Neural crest cell (in vitro differentiated cells): ENCODE measurements at regions not wholly inside any gene's neighbourhood (a gene's known extent, or its start where the extent isn't known, plus 50 kb on each side); places are given as distances from the start of the nearest gene placed in this dataset.
"Not testable (repeated sequence)": the region's sequence is repeated elsewhere in the genome, so short reads cannot be mapped to it uniquely, and the experiment has no call there.

Experiments used
- DNase-seq: peaks from one replicate; pipeline ENCODE4 v3.0.0; 2021; ENCODE audit warnings: low read depth, mixed read lengths, low spot score
- H3K27ac Mint-ChIP-seq: one replicate; pipeline ENCODE4 v1.8.0; 2021; ENCODE audit warnings: mild to moderate bottlenecking, mixed read lengths; ENCODE audit not compliant: unreplicated experiment
- H3K27me3 Mint-ChIP-seq: 2 replicates; pipeline ENCODE4 v1.8.0; 2021; ENCODE audit warnings: low read depth, mild to moderate bottlenecking, mixed read lengths
- H3K36me3 Mint-ChIP-seq: 2 replicates; pipeline ENCODE4 v1.8.0; 2021; ENCODE audit warnings: low read depth, mild to moderate bottlenecking, mixed read lengths
- H3K4me1 Mint-ChIP-seq: 2 replicates; pipeline ENCODE4 v1.8.0; 2021; ENCODE audit warnings: mixed read lengths
- H3K4me3 Mint-ChIP-seq: one replicate; pipeline ENCODE4 v1.8.0; 2021; ENCODE audit warnings: mild to moderate bottlenecking, mixed read lengths
- H3K9me3 Mint-ChIP-seq: 2 replicates; pipeline ENCODE4 v1.8.0; 2021; ENCODE audit warnings: mixed read lengths
- TF ChIP-seq, protein P1 (sequence below): fragments of 200-600 bp; sonication (generic); conservative IDR thresholded peaks from 2 replicates; pipeline ENCODE4 v1.5.0; 2021; ENCODE audit warnings: antibody characterized with exemption, mild to moderate bottlenecking

DNA sequence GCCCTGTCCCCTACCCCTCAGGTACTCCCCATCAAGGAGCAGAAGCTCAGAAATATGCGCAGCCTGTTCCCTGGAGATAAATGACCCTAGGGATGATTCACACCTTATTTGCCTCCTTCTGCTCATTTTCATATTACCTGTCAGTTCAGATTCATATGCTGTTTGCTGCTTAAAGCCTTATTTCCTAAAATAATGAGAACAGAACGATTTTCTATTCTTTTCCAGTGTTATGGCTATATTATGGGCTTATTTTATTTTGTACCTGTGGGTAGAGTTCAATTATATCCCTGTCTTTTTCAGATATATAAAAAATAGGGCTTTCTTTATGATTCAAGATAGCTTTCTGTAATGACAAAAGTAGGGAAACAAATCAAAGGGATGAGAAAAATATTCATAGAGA, 224.8 kb downstream of the RPAP3 start:
- no peaks in the 10 kb centered on the region for H3K4me1 Mint-ChIP-seq
- no peaks in the 10 kb centered on the region for H3K36me3 Mint-ChIP-seq
- H3K9me3 Mint-ChIP-seq: peaks cover 17% of the 10 kb centered on the region
- no peak overlapping the region for H3K4me3 Mint-ChIP-seq
- TF ChIP-seq, protein P1, sequence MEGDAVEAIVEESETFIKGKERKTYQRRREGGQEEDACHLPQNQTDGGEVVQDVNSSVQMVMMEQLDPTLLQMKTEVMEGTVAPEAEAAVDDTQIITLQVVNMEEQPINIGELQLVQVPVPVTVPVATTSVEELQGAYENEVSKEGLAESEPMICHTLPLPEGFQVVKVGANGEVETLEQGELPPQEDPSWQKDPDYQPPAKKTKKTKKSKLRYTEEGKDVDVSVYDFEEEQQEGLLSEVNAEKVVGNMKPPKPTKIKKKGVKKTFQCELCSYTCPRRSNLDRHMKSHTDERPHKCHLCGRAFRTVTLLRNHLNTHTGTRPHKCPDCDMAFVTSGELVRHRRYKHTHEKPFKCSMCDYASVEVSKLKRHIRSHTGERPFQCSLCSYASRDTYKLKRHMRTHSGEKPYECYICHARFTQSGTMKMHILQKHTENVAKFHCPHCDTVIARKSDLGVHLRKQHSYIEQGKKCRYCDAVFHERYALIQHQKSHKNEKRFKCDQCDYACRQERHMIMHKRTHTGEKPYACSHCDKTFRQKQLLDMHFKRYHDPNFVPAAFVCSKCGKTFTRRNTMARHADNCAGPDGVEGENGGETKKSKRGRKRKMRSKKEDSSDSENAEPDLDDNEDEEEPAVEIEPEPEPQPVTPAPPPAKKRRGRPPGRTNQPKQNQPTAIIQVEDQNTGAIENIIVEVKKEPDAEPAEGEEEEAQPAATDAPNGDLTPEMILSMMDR: no peak
- peaks cover 70% of the 10 kb centered on the region for H3K27me3 Mint-ChIP-seq
- no peak overlapping the region for H3K27ac Mint-ChIP-seq
- DNase-seq: no peak

DNA sequence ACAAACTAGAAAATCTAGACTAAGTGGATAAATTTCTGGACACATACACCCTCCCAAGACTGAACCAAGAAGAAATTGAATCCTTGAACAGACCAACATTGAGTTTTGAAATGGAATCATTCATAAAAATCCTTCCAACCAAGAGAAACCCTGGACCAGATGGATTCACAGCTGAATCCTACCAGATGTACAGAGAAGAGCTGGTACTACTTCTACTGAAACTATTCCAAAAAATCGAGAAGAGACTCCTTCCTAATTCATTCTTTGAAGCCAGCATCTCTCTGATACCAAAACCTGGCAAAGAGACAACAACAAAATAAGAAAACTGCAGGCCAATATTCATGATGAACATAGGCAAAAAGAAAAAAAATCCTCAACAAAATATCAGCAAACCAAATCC, 227.4 kb downstream of the RPAP3 start:
- H3K27ac Mint-ChIP-seq: no peak overlapping the region
- H3K9me3 Mint-ChIP-seq: peaks cover 26% of the 10 kb centered on the region
- no peak for DNase-seq
- TF ChIP-seq, protein P1: no peak
- no peaks in the 10 kb centered on the region for H3K4me1 Mint-ChIP-seq
- no peak overlapping the region for H3K4me3 Mint-ChIP-seq
- H3K27me3 Mint-ChIP-seq: peaks cover 58% of the 10 kb centered on the region
- peaks cover 2% of the 10 kb centered on the region for H3K36me3 Mint-ChIP-seq

DNA sequence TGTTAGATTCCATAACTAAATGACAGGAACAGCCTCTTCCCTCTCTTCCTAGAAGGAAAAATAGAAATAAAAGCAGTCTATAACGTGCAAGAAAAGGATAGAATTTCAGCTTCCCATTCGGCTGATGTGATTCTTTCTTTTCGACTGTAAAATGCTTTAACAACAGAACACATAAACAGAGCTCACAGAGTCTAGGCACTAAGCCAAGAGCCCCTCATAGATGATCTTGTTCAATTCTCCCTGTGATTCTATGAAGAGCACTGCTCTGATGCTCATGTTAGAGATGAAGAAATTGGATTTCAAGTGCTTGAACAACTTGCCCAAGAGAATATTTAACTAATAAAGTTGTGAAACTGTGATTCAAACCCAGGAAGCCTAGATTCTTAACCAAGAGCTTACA, 232.7 kb downstream of the RPAP3 start:
- H3K27ac Mint-ChIP-seq: no peak overlapping the region
- TF ChIP-seq, protein P1: no peak
- H3K4me3 Mint-ChIP-seq: no peak overlapping the region
- no peak for DNase-seq
- H3K9me3 Mint-ChIP-seq: peaks cover 22% of the 10 kb centered on the region
- no peaks in the 10 kb centered on the region for H3K4me1 Mint-ChIP-seq
- peaks cover 2% of the 10 kb centered on the region for H3K36me3 Mint-ChIP-seq
- peaks cover 10% of the 10 kb centered on the region for H3K27me3 Mint-ChIP-seq

DNA sequence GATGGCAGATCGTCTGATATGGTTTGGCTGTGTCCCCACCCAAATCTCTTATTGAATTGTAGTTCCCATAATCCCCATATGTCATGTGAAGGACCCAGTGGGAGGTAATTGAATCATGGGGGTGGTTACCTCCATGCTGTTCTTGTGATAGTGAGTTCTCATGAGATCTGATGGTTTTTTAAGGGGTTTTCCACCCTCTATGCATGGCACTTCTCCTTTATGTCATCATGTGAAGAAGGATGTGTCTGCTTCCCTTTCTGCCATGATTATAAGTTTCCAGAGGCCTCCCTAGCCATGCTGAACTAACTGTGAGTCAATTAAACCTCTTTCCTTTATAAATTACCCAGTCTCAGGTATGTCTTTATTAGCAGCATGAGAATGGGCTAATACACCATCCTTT, 235.5 kb downstream of the RPAP3 start:
- DNase-seq, H3K36me3 Mint-ChIP-seq, H3K27ac Mint-ChIP-seq, H3K4me1 Mint-ChIP-seq, H3K4me3 Mint-ChIP-seq: not testable (repeated sequence)
- Mint-ChIP-seq H3K27me3 (peaks cover 11% of the 10 kb centered on the region), H3K9me3 (peaks cover 17% of the 10 kb centered on the region)

DNA sequence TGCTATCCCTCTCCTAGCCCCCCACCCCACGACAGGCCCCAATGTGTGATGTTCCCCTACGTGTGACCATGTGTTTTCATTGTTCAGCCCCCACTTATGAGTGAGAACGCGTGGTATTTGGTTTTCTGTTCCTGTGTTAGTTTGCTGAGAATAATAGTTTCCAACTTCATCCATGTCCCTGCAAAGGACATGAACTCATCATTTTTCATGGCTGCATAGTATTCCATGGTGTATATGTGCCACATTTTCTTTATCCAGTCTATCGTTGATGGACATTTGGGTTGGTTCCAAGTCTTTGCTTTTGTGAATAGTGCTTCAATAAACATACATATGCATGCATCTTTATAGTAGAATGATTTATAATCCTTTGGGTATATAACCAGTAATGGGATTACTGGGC, 241.9 kb downstream of the RPAP3 start:
- not testable (repeated sequence) for H3K4me3 Mint-ChIP-seq, H3K27ac Mint-ChIP-seq, H3K36me3 Mint-ChIP-seq, H3K4me1 Mint-ChIP-seq, DNase-seq
- Mint-ChIP-seq H3K9me3 (peaks cover 15% of the 10 kb centered on the region), H3K27me3 (peaks cover 17% of the 10 kb centered on the region)

DNA sequence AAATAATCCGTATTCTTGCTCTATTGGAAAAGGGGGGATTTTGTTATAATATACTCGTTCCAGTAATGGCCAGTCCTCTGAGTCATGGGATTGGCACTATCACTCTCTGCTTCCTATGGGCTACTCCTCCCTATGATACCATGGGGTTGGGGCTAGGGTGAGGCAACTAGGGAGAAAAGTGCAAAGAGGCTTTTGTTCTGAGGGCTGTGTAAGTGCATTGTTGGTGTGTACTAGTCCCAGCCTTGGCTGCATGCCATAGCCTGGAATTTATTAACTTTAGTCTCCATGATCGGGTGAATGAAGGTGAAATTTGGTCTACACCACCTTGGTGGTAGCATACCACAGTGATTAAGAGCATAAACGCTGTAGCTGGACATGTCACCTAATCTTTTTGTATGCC, 247.6 kb downstream of the RPAP3 start:
- Mint-ChIP-seq H3K36me3 (no peaks in the 10 kb centered on the region), H3K27ac (no peak overlapping the region), H3K4me3 (no peak overlapping the region), H3K27me3 (peaks cover 27% of the 10 kb centered on the region), H3K4me1 (no peaks in the 10 kb centered on the region), H3K9me3 (peaks cover 11% of the 10 kb centered on the region)
- DNase-seq: no peak
- TF ChIP-seq, protein P1: no peak

DNA sequence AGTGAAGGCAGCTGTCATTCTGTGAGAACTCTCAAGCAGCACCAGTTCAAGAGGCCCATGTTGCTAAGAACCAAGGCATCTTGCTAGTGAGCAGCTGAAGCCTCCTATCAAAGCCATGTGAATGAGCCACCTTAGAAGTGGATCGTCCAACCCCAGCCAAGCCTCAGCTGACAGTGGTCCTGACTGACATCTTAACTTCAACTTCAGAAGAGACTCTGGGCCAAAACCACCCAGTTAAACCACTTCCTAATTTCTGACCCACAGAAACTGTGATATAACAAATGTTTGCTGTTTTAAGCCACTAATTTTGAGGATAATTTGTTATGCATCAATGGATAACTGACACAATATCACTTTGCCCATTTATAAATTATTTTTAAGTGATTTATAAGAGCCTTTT, 256.0 kb downstream of the RPAP3 start:
- Mint-ChIP-seq H3K27ac (no peak overlapping the region), H3K36me3 (no peaks in the 10 kb centered on the region), H3K27me3 (peaks cover 21% of the 10 kb centered on the region), H3K4me3 (no peak overlapping the region), H3K9me3 (peaks cover 12% of the 10 kb centered on the region), H3K4me1 (no peaks in the 10 kb centered on the region)
- DNase-seq: no peak
- TF ChIP-seq, protein P1: no peak
